GM23338 (cell line): ENCODE measurements at regions not wholly inside any gene's neighbourhood (a gene's known extent, or its start where the extent isn't known, plus 50 kb on each side); places are given as distances from the start of the nearest gene placed in this dataset.

Source experiments
- ATAC-seq: fragments of 200-7000 bp; cut with Tn5 transposase; 3 replicates; pipeline ENCODE4 v1.9.1; 2020
- DNase-seq: peaks from one replicate; pipeline ENCODE4 v3.0.0-alpha.2; 2015; ENCODE audit warnings: low spot score
- H2AFZ ChIP-seq: fragments of 200-600 bp; sonication (generic); 2 replicates; pipeline ENCODE4 v1.8.0; 2016; ENCODE audit warnings: antibody characterized with exemption, mild to moderate bottlenecking, moderate library complexity
- H3F3A ChIP-seq: fragments of 200-600 bp; sonication (generic); replicated peaks from 2 replicates; pipeline ENCODE4 v1.8.0; 2017; ENCODE audit warnings: antibody characterized with exemption, mixed run types, low read depth
- H3K27ac ChIP-seq: fragments of 200-600 bp; sonication (generic); 2 replicates; pipeline ENCODE4 v1.6.1; 2016; ENCODE audit warnings: low read depth
- H3K27me3 ChIP-seq: fragments of 200-600 bp; sonication (generic); 2 replicates; pipeline ENCODE4 v1.8.0; 2016; ENCODE audit warnings: mild to moderate bottlenecking, mixed run types, moderate library complexity; ENCODE audit not compliant: insufficient read depth
- H3K36me3 ChIP-seq: fragments of 200-600 bp; sonication (generic); 2 replicates; pipeline ENCODE4 v1.8.0; 2016; ENCODE audit warnings: mild to moderate bottlenecking; ENCODE audit not compliant: insufficient read depth
- H3K4me1 ChIP-seq: fragments of 200-600 bp; sonication (generic); 2 replicates; pipeline ENCODE4 v1.8.0; 2016; ENCODE audit warnings: mild to moderate bottlenecking, moderate library complexity; ENCODE audit not compliant: insufficient read depth
- H3K4me2 ChIP-seq: fragments of 200-600 bp; sonication (generic); 2 replicates; pipeline ENCODE4 v1.7.1; 2017; ENCODE audit warnings: mixed run types
- H3K4me3 ChIP-seq: fragments of 200-600 bp; sonication (generic); 2 replicates; pipeline ENCODE4 v1.6.1; 2016; ENCODE audit warnings: mixed run types
- H3K79me2 ChIP-seq: fragments of 200-600 bp; sonication (generic); replicated peaks from 2 replicates; pipeline ENCODE4 v1.8.0; 2017; ENCODE audit warnings: mild to moderate bottlenecking; ENCODE audit not compliant: insufficient read depth
- H3K9me2 ChIP-seq: fragments of 200-600 bp; sonication (generic); 2 replicates; pipeline ENCODE4 v1.8.0; 2017; ENCODE audit not compliant: insufficient read depth
- H4K20me1 ChIP-seq: fragments of 200-600 bp; sonication (generic); replicated peaks from 2 replicates; pipeline ENCODE4 v1.8.0; 2017; ENCODE audit warnings: mild to moderate bottlenecking; ENCODE audit not compliant: insufficient read depth
- H3K27ac Mint-ChIP-seq: 2 replicates; pipeline ENCODE4 v1.8.0; 2020; ENCODE audit warnings: inconsistent platforms, mild to moderate bottlenecking, moderate library complexity, mixed read lengths
- H3K27me3 Mint-ChIP-seq: 3 replicates; pipeline ENCODE4 v1.8.0; 2022; ENCODE audit warnings: low read depth, mild to moderate bottlenecking, moderate library complexity, mixed read lengths, inconsistent platforms; ENCODE audit not compliant: insufficient read depth, poor library complexity
- H3K36me3 Mint-ChIP-seq: 3 replicates; pipeline ENCODE4 v1.8.0; 2021; ENCODE audit warnings: low read depth, mild to moderate bottlenecking, inconsistent platforms, moderate library complexity, mixed read lengths
- H3K4me1 Mint-ChIP-seq: 3 replicates; pipeline ENCODE4 v1.8.0; 2020; ENCODE audit warnings: mild to moderate bottlenecking, inconsistent platforms, mixed read lengths
- H3K4me3 Mint-ChIP-seq: 3 replicates; pipeline ENCODE4 v1.8.0; 2021; ENCODE audit warnings: moderate library complexity, mild to moderate bottlenecking, inconsistent platforms, mixed read lengths
- H3K9me3 Mint-ChIP-seq: 3 replicates; pipeline ENCODE4 v1.8.0; 2020; ENCODE audit warnings: moderate library complexity, mild to moderate bottlenecking, inconsistent platforms, mixed read lengths
- CREB1 ChIP-seq: fragments of 250-450 bp; sonication (Bioruptor Pico); IDR thresholded peaks from 2 replicates; pipeline ENCODE4 v1.5.0; 2020; ENCODE audit warnings: low read depth, mild to moderate bottlenecking, moderate library complexity
- EZH2phosphoT487 ChIP-seq: fragments of 200-600 bp; sonication (generic); IDR thresholded peaks from one replicate; pipeline ENCODE4 v1.8.1; 2018; ENCODE audit warnings: antibody characterized with exemption; ENCODE audit not compliant: unreplicated experiment
- POLR2AphosphoS5 ChIP-seq: IDR thresholded peaks from 2 replicates; pipeline ENCODE4 v1.6.1; 2016; ENCODE audit warnings: antibody characterized with exemption, low read depth
- ZNF114 ChIP-seq: fragments of 250-450 bp; sonication (Bioruptor Pico); IDR thresholded peaks from 2 replicates; pipeline ENCODE4 v1.5.0; 2020; ENCODE audit warnings: mild to moderate bottlenecking, moderate library complexity
- TF ChIP-seq, protein P1 (sequence below): fragments of 250-450 bp; sonication (Bioruptor Pico); IDR thresholded peaks from 2 replicates; pipeline ENCODE4 v1.5.0; 2020; ENCODE audit warnings: mild to moderate bottlenecking, moderate library complexity
- TF ChIP-seq, protein P2 (sequence below): IDR thresholded peaks from one replicate; pipeline ENCODE4 v1.6.1; 2018; ENCODE audit warnings: antibody characterized with exemption; ENCODE audit not compliant: unreplicated experiment
- TF ChIP-seq, protein P3 (sequence below): IDR thresholded peaks from 2 replicates; pipeline ENCODE4 v1.6.1; 2016; ENCODE audit warnings: antibody characterized with exemption

DNA sequence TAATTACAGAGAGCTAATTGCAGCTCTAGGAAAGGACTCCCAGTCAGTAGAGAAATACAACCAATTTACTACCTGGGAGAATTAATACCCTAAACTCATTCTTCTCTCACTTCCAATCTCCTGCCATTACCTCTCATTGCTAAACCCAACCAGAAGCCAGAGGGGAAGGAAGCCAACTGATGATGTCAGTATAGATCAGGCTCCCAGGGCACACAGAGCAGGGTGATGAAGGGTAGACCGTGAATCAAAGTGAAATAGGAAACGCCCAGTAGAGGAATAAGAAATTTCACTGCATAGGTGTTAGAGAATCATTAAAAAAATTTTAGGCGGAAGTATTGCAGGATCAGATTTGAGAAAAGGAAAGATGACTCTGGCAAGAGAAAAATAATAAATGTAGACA lies 456.8 kb upstream of the NXPH2 start (continued):
- TF ChIP-seq, protein P1, sequence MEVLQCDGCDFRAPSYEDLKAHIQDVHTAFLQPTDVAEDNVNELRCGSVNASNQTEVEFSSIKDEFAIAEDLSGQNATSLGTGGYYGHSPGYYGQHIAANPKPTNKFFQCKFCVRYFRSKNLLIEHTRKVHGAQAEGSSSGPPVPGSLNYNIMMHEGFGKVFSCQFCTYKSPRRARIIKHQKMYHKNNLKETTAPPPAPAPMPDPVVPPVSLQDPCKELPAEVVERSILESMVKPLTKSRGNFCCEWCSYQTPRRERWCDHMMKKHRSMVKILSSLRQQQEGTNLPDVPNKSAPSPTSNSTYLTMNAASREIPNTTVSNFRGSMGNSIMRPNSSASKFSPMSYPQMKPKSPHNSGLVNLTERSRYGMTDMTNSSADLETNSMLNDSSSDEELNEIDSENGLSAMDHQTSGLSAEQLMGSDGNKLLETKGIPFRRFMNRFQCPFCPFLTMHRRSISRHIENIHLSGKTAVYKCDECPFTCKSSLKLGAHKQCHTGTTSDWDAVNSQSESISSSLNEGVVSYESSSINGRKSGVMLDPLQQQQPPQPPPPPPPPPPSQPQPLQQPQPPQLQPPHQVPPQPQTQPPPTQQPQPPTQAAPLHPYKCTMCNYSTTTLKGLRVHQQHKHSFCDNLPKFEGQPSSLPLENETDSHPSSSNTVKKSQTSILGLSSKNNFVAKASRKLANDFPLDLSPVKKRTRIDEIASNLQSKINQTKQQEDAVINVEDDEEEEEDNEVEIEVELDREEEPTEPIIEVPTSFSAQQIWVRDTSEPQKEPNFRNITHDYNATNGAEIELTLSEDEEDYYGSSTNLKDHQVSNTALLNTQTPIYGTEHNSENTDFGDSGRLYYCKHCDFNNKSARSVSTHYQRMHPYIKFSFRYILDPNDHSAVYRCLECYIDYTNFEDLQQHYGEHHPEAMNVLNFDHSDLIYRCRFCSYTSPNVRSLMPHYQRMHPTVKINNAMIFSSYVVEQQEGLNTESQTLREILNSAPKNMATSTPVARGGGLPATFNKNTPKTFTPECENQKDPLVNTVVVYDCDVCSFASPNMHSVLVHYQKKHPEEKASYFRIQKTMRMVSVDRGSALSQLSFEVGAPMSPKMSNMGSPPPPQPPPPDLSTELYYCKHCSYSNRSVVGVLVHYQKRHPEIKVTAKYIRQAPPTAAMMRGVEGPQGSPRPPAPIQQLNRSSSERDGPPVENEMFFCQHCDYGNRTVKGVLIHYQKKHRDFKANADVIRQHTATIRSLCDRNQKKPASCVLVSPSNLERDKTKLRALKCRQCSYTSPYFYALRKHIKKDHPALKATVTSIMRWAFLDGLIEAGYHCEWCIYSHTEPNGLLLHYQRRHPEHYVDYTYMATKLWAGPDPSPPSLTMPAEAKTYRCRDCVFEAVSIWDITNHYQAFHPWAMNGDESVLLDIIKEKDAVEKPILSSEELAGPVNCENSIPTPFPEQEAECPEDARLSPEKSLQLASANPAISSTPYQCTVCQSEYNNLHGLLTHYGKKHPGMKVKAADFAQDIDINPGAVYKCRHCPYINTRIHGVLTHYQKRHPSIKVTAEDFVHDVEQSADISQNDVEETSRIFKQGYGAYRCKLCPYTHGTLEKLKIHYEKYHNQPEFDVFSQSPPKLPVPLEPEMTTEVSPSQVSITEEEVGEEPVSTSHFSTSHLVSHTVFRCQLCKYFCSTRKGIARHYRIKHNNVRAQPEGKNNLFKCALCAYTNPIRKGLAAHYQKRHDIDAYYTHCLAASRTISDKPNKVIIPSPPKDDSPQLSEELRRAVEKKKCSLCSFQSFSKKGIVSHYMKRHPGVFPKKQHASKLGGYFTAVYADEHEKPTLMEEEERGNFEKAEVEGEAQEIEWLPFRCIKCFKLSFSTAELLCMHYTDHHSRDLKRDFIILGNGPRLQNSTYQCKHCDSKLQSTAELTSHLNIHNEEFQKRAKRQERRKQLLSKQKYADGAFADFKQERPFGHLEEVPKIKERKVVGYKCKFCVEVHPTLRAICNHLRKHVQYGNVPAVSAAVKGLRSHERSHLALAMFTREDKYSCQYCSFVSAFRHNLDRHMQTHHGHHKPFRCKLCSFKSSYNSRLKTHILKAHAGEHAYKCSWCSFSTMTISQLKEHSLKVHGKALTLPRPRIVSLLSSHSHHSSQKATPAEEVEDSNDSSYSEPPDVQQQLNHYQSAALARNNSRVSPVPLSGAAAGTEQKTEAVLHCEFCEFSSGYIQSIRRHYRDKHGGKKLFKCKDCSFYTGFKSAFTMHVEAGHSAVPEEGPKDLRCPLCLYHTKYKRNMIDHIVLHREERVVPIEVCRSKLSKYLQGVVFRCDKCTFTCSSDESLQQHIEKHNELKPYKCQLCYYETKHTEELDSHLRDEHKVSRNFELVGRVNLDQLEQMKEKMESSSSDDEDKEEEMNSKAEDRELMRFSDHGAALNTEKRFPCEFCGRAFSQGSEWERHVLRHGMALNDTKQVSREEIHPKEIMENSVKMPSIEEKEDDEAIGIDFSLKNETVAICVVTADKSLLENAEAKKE, result no peak
- TF ChIP-seq CREB1 (CRISPR knock-in tag), result no peak
- TF ChIP-seq EZH2phosphoT487, result no peak
- no peak for TF ChIP-seq ZNF114 (CRISPR knock-in tag)
- TF ChIP-seq, protein P2, sequence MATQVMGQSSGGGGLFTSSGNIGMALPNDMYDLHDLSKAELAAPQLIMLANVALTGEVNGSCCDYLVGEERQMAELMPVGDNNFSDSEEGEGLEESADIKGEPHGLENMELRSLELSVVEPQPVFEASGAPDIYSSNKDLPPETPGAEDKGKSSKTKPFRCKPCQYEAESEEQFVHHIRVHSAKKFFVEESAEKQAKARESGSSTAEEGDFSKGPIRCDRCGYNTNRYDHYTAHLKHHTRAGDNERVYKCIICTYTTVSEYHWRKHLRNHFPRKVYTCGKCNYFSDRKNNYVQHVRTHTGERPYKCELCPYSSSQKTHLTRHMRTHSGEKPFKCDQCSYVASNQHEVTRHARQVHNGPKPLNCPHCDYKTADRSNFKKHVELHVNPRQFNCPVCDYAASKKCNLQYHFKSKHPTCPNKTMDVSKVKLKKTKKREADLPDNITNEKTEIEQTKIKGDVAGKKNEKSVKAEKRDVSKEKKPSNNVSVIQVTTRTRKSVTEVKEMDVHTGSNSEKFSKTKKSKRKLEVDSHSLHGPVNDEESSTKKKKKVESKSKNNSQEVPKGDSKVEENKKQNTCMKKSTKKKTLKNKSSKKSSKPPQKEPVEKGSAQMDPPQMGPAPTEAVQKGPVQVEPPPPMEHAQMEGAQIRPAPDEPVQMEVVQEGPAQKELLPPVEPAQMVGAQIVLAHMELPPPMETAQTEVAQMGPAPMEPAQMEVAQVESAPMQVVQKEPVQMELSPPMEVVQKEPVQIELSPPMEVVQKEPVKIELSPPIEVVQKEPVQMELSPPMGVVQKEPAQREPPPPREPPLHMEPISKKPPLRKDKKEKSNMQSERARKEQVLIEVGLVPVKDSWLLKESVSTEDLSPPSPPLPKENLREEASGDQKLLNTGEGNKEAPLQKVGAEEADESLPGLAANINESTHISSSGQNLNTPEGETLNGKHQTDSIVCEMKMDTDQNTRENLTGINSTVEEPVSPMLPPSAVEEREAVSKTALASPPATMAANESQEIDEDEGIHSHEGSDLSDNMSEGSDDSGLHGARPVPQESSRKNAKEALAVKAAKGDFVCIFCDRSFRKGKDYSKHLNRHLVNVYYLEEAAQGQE, result no peak
- TF ChIP-seq POLR2AphosphoS5, result no peak

DNA sequence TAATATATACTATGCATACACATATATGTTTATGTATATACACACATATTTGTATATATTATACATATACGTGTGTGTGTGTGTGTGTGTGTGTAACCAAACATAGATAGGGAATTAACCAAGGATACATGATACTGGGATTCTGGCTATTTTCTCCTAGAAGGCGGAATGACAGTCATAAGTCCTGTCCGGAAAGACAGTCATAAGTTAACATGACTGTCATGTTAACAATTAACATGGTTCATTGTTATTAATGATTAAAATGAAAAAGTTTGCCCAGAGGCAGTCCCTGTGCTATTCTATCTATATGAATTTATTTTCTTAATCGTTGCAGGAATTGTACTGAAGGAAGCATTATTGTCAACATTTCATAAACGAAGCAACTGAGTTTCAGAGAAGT lies 450.7 kb upstream of the NXPH2 start:
- no peak overlapping the region for H3K27ac Mint-ChIP-seq
- no peaks in the 10 kb centered on the region for H3K9me3 Mint-ChIP-seq
- Histone ChIP-seq H2AFZ (no peak overlapping the region), H3K9me2 (no peaks in the 10 kb centered on the region; the same call in 1 of the 2 replicates), H3K4me2 (no peak overlapping the region), H3F3A (no peaks in the 10 kb centered on the region), H3K79me2 (no peaks in the 10 kb centered on the region), H3K27ac (no peak overlapping the region), H3K4me3 (no peak overlapping the region), H4K20me1 (no peaks in the 10 kb centered on the region), H3K36me3 (no peaks in the 10 kb centered on the region), H3K4me1 (peaks cover 12% of the 10 kb centered on the region), H3K27me3 (no peaks in the 10 kb centered on the region)
- H3K4me3 Mint-ChIP-seq, result no peak overlapping the region
- H3K36me3 Mint-ChIP-seq, result no peaks in the 10 kb centered on the region
- H3K27me3 Mint-ChIP-seq, result no peaks in the 10 kb centered on the region
- no peak for TF ChIP-seq CREB1 (CRISPR knock-in tag)
- TF ChIP-seq, protein P3, sequence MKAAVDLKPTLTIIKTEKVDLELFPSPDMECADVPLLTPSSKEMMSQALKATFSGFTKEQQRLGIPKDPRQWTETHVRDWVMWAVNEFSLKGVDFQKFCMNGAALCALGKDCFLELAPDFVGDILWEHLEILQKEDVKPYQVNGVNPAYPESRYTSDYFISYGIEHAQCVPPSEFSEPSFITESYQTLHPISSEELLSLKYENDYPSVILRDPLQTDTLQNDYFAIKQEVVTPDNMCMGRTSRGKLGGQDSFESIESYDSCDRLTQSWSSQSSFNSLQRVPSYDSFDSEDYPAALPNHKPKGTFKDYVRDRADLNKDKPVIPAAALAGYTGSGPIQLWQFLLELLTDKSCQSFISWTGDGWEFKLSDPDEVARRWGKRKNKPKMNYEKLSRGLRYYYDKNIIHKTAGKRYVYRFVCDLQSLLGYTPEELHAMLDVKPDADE, result no peak
- DNase-seq (no peak), ATAC-seq (no peak)
- H3K4me1 Mint-ChIP-seq, result peaks cover 10% of the 10 kb centered on the region
